C1 segment of cervical spinal cord (tissue), 14 donors: ENCODE measurements at regions not wholly inside any gene's neighbourhood (a gene's known extent, or its start where the extent isn't known, plus 50 kb on each side); places are given as distances from the start of the nearest gene placed in this dataset.
"Not testable (repeated sequence)": the region's sequence is repeated elsewhere in the genome, so short reads cannot be mapped to it uniquely, and the experiment has no call there.

Experiments used
- DNase-seq, 14 donors: peaks; one replicate each; lab custom pipeline; 2025; lab: John Stamatoyannopoulos, UW

- no peak for DNase-seq
These were observed 1319.8 kb downstream of the TBC1D22A start for GRCh38 chr22:48082284-48082683.

GRCh38 chr22:48081281-48081680 is 1318.8 kb downstream of the TBC1D22A start:
- DNase-seq = no peak

DNA sequence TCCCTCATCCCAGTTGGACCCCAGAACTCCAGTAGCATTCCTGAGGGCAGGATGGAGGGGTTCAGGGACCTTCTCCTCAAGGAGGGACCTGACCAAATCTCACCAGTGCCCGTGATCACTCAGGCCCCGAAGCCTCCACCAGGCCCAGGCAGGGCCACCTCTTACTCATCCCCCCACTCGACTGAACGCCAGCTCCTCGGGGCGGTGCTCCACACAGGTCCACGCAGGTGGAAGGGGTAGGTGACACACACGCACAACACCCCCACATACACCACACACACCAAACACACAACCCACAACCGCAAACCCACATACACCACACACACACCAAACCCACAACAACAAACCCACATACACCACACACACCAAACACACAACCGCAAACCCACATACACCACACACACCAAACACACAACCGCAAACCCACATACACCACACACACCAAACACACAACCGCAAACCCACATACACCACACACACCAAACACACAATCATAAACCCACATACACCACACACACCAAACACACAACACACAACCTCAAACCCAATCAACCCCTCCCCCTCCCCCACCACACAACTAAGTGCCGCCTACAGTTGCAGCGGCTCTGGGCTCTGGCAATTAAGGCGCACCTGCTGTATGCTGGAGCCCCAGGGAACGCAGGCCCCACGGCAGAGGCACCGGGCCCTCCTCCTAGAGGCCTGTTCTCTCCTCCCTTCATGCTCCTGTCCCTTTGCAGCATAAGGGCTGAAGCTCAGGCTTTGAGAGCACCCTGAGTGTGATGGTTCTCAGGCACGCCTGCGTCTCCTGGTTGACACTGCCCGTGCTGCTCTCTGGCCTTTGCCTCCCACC is 1318.1 kb downstream of the TBC1D22A start:
- DNase-seq = no peak

DNA sequence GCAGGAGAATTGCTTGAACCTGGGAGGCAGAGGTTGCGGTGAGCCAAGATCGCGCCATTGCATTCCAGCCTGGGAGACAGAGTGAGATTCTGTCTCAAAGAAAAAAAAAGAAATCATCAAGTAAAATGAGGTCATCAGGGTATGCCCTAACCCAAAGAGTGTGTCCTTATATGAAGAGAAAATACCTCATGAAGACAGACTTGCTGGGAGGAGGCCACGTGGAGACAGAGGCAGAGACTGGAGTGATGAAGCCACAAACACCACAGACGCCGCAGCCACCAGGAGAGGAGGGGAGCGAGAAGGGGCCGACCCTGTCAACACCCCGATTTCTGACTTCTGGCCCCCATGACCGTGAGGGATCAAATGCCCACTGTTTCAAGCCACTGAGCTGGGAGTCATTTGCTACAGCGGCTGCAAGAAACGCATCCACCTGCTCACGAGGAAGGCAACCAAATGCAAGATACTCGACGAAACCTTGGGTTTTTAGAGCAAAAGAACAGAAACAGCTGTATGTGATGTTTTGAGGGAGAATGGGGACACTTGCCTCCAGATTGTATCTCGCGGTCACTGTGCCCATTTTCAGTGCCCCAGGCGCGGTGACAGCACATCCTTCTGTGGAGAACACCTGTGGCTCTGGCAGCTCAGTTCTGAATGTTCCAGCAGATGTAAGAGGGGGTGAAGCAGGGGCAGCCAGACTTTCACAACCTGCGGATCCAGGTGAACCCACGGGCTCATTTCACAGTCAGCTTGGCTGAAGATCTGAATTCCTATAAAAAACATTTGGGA is 1317.2 kb downstream of the TBC1D22A start:
- DNase-seq = no peak

GRCh38 chr22:48078825-48079224 is 1316.4 kb downstream of the TBC1D22A start:
- DNase-seq = no peak

DNA sequence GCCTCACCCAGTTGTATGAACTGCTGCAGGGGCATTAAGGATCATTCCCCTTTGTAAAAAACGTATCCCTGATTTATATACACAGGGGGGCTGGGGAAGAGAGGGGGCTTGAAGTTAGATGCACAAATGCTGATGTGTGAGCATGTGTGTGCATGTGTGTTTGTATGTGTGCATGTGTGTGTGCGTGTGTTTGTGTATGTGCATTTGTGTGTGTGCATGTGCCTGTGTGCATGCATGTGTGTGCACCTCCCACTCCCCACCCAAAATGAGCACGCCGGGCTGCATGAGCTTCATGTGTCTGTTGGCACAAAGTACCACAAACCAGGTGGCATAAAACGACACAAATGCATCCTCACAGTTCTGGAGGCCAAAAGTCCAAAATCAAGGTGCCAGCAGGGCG is 1315.2 kb downstream of the TBC1D22A start:
- no peak for DNase-seq

DNA sequence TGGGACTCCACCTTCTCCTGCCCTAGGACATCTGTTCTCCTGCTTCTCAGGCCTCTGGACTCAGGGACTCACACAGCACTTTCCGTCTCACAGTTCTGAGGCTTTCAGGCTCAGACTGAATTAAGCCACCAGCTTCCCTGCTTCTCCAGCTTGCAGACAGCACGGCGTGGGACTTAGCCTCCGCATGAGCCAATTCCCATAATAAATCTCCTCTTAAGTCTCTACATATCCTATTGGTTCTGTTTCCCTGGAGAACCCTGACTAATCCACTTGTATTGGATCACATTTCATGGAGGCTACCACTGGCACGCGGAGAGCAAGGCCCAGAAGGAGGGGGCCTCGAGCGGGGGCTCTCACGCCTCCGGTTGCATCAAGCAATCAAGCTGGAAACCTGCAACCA is 1313.6 kb downstream of the TBC1D22A start:
- no peak for DNase-seq

DNA sequence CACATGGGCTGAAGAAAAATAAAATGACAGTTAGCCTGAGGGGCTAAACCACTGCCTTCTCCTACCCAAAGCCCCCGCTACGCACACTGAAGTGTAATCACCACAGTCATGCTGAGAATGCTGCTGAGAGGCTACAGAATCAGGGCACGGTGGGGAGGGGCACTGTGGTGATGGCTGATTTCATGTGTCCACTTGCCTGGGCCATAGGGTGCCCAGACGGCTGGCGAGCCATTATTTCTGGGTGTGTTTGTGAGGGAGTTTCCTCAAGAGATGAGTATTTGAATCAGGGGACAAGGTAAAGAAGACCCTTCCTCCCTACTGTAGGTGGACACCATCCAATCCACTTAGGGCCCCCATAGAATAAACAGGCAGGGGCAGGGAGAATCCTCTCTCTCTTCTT is 1313.2 kb downstream of the TBC1D22A start:
- no peak for DNase-seq

DNA sequence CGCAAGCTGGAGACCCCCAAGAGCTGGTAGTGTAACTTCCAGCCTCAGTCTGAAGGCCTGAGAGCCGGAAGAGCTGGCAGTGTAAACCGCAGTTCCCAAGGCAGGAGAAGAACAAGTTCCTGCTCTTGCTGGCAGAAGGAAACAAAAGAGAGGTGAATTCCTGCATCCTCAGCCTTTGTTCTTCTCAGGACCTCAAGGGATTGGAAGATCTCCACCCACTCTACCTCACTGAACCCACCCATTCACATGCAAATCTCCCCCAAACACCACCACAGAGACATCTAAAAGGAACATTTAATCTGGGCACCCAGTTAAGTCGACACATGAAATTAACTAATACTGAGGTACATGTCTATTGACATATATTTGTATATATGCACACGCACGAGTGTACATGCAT is 1310.3 kb downstream of the TBC1D22A start:
- no peak for DNase-seq

DNA sequence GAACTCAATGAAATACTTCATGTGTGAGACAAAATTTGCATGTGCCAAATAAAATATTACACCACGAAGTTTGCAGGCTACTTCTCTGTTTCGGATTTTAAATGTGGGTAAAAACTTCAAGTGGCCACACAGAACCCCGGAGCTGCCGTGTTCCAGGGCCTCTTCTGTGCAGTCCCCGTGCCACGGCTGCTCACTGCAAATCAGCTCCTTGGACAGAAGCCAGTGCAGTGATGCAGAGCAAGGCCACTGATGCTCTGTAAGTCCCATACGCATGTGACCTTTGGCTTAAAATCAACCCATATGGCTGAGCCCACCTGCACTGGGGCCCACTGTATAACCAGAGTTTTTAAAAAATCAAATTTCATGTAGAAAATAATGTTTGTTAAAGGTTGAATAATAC is 1309.4 kb downstream of the TBC1D22A start:
- no peak for DNase-seq

DNA sequence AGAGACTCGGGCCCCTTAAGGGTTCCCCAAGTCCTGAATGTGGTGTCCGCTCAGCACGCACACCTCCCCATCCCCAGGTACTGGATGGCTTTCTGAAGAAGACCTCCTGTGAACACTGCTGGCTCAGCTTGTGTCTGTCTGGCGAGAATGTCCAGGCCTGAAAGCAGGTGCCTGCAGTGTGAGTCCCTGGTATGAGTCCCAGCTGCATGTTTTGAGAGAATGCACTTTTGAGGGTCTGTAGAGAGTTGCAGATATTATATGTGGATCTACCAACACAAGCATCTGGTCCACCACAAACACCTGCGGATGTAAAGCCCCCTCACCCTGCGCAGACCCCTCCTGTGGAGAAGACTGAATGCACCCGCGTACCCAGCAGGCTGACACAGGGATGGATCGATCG is 1308.9 kb downstream of the TBC1D22A start:
- DNase-seq = no peak

GRCh38 chr22:48070760-48071159 is 1308.3 kb downstream of the TBC1D22A start:
- no peak for DNase-seq

DNA sequence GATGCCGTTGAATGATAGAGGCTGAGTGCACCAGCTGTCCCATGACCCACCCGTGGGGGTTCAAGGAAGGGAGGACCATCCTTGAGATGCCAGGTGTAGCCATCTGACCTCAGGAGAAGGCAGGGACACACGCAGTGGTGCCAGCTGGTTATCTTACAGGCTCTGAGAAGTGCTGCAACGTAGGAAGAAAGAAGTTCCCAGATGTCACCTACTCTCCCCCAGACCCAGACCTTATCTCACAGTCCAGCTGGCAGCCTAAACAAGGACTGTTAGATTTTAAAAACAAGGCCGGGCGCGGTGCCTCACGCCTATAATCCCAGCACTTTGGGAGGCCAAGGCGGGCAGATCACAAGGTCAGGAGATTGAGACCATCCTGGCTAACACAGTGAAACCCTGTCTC is 1307.6 kb downstream of the TBC1D22A start:
- no peak for DNase-seq

DNA sequence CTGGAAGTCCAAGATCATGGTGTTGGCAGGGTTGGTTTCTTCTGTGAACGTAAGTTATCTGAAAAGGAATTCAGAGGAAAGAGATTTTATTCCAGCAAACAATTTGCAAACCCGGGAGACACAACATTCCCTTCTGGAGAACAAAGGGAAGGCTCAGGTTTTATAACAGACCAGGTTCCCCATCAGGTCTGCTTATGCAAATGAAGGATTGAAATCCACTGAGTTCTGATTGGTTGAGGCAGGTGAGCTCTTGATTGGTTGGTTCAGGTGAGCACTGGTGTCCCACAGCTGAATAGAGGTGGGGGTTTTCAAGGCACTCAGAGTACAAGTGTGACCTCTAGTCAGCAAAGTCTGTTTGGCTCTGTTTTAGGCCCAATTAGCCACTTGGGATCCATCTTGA is 1306.8 kb downstream of the TBC1D22A start:
- no peak for DNase-seq

GRCh38 chr22:48068323-48068885 is 1306.0 kb downstream of the TBC1D22A start:
- DNase-seq = no peak

DNA sequence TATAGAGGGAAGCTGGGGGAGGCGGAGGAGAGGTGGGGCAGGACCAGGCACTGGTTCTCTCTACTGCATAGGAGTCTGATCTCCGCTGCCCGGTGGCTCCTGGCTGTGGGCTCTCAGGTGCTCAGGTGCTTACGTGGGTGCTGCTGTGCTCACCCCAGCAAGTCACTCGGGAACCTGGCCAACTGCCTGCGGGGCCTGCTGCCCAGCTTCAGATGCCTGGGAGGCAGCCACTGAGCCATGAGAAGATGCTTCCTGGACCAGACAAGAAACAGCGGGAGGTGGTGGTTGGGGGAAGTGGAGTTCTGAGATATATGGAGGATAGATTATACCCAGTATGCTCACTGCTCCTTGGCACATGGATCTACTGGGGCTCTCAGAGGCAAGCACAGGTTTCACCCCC is 1303.4 kb downstream of the TBC1D22A start:
- DNase-seq = peak in 1 of 14 donors; percentile 60

- peak in 1 of 14 donors; percentile 68 for DNase-seq
These were observed 1299.3 kb downstream of the TBC1D22A start for GRCh38 chr22:48061726-48062125.

DNA sequence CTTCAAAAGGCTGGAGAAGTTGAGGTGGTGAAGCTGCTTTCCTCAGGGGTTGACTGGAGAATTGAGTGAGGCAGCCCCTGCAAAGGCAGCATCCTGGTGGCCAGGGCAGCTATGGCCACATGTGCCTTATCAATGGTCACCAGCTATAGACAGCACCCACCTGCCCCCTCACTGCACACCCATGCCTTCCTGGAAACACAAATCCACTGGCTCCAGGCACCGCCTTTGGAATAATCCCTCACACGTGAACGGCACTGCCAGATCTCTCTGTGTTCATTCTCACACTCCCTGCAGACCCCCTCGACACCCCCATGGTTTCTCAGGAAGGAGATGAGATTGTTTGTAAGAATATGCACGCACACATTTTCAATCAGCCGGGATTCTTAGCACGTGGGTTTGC is 1297.8 kb downstream of the TBC1D22A start:
- DNase-seq = no peak

DNA sequence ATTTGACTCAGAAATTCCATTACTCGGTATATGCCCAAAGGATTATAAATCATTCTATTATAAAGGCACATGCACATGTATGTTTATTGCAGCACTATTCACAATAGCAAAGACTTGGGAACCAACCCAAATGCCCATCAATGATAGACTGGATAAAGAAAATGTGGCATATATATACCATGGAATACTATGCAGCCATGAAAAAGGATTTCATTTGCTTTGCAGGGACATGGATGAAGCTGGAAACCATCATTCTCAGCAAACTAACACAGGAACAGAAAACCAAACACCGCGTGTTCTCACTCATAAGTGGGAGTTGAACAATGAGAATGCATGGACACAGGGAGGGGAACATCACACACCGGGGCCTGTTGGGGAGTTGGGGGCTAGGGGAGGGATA is 1297.1 kb downstream of the TBC1D22A start:
- DNase-seq = not testable (repeated sequence)

- peak in 1 of 14 donors; percentile 21 for DNase-seq
These were observed 1294.8 kb downstream of the TBC1D22A start for GRCh38 chr22:48057116-48057835.

GRCh38 chr22:48055827-48056226 is 1293.4 kb downstream of the TBC1D22A start:
- DNase-seq = no peak

DNA sequence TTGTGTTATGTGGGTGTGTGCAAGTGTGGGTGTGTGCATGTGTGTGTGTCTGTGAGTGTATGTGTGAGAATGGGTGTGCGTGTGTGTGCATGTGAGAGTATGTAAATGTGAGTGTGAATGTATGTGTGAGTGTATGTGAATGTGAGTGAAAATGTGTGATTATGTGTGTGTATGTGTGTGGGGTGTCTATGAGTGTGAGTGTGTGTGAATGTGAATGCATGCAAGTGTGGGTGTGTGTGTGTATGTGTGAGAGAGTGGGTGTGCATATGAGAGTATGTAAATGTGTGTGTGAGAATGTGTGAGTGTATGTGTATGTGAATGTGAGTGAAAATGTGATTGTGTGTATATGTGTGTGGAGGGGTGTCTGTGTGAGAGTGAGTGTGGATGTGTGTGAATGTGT is 1292.7 kb downstream of the TBC1D22A start:
- DNase-seq = no peak
